Omental fat pad (tissue), 3 donors: ENCODE measurements at regions not wholly inside any gene's neighbourhood (a gene's known extent, or its start where the extent isn't known, plus 50 kb on each side); places are given as distances from the start of the nearest gene placed in this dataset.

ENCODE experiments used
- ATAC-seq: fragments of 150-250 bp; one replicate; pipeline ENCODE4 v1.9.1; 2016; ENCODE audit warnings: mild to moderate bottlenecking, moderate library complexity; ENCODE audit not compliant: low FRiP score
- DNase-seq: peaks from one replicate; pipeline ENCODE4 v3.0.0-alpha.2; 2019; ENCODE audit warnings: low spot score
- TF ChIP-seq, protein P1 (sequence below), 3 donors: fragments of 450-650 bp; IDR thresholded peaks; one replicate each; pipeline ENCODE4 v1.5.1; 2016 to 2017; ENCODE audit warnings: antibody characterized with exemption in 3 of 3, mild to moderate bottlenecking in 3 of 3, moderate library complexity in 2 of 3

DNA sequence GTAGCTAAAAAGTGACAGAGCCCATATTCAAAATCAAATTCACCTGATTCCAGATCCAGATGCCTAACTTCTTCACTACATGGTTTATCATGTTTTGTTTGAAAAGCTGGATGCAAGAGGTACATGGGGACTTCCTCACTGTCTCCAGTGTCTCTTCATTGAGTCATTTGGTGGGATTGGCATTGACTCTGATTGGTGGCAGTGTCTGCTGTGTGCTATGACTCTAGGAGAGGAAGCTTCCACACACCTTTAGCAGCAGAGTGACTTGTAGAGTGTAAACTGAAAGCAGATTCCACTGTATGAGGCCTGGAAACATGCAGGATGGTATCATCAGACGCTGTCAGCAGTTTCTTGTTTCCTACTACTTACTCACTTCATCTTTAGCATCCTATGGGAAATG is 250.9 kb upstream of the SEMA6A start:
- ATAC-seq (no peak), DNase-seq (no peak)
- TF ChIP-seq, protein P1, sequence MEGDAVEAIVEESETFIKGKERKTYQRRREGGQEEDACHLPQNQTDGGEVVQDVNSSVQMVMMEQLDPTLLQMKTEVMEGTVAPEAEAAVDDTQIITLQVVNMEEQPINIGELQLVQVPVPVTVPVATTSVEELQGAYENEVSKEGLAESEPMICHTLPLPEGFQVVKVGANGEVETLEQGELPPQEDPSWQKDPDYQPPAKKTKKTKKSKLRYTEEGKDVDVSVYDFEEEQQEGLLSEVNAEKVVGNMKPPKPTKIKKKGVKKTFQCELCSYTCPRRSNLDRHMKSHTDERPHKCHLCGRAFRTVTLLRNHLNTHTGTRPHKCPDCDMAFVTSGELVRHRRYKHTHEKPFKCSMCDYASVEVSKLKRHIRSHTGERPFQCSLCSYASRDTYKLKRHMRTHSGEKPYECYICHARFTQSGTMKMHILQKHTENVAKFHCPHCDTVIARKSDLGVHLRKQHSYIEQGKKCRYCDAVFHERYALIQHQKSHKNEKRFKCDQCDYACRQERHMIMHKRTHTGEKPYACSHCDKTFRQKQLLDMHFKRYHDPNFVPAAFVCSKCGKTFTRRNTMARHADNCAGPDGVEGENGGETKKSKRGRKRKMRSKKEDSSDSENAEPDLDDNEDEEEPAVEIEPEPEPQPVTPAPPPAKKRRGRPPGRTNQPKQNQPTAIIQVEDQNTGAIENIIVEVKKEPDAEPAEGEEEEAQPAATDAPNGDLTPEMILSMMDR (IDR thresholded peaks at IDR 0.05): no peak

DNA sequence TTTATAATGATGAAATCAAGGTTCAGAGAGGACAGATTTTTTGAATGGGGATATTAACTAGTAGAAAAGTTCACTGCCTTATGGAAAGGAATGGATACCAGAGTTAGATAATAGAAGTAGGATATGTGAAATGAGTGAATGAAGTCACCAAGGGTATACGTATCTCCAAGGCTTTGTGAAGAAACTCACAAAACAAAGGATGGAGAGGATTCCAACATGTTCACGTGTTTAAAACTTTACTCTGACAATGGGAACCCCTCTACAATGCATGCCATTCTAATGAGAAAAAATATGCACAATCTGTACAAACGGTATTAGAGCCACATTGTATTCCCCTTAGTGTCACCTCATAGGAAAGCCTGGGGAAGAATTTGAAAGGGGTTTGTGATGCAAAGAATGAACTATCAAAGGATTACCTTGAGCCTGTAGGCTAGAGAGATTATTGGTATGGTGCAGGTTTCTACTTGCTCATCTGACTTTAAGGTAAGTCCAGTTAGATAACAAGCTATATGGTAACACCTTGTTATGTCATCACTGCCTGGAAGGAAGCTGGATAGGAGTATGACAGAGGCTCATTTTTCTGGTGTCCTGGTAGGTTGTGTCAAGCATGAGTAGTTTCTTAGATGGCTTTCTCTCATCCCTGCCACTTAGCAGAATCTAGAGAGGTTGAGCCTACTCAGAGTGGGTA is 250.3 kb upstream of the SEMA6A start:
- TF ChIP-seq, protein P1 (IDR thresholded peaks at IDR 0.05): no peak
- ATAC-seq (no peak), DNase-seq (no peak)

DNA sequence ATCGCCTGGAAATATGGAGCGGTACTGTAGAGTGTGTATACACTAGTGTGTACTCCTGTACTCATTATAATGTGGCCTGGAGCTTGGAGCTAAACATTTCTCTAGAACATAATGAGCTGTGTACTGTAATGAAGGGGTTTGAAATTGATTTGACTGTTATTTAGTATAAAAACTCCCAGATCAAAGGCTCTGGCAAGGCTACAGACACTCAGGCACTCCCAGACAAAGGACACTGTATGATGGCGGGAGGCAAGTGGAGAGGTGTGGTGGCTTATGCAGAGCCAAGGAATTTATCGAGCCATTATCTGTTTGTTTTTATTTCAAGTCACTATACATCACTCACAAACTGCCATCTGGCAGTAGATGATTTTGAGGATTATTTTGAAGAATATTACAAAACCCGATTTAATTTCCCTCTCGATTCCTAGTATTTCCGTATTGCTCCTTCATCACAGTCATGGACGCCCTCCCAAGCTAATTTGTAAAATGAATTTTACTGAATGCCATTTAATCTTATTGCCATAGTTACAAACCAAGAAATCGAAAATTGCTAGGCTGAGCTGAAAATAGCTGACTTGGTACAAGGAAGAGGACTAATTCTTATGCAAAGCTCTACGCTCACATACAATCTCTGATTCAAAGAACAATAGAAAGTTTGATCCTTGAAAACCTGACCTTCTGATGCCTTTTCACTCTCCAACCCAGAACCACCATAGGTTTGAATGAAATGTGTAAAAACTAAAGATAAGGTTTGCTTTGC is 240.2 kb upstream of the SEMA6A start:
- ATAC-seq (no peak), DNase-seq (no peak)
- TF ChIP-seq, protein P1 (IDR thresholded peaks at IDR 0.05): no peak

DNA sequence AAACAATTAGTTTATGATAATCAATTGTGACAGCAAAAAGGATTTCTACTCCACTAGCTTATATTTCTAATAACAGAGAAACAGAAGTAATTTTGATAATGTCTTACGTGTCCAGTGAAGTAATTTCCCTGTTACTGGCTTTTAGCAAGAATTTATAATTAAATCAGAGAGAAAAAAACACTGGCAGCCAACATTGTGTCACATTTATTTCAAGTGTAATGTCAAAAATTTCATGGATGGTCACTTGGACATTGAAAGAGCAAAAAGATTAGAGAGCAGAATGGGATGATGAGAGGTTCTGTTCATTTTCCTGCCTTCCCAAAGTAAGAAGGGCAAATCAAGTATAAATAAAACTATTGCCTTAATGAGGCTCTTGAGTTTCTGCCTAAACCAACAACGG is 239.3 kb upstream of the SEMA6A start:
- TF ChIP-seq, protein P1 (IDR thresholded peaks at IDR 0.05): no peak
- DNase-seq (no peak), ATAC-seq (no peak)

DNA sequence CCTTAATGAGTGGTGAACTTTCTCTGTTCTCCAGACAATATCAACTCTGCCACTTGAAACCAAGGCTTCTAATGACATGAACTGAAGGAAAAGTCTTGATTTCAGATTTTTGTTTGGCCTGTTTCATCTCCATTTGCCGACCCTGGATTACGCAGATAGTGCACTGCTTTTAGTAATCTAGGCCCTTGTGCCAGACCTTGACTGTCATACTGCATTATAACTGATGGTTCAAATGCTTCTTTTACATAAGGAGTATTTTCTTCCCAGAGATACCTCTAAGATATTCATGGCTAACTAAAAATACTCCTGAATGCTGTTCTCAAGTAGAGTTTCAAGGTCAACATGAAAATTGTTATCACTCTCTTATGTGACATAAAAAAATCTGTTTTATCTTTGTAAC is 238.7 kb upstream of the SEMA6A start:
- no peak for DNase-seq
- no peak for ATAC-seq
- TF ChIP-seq, protein P1 (IDR thresholded peaks at IDR 0.05): no peak

DNA sequence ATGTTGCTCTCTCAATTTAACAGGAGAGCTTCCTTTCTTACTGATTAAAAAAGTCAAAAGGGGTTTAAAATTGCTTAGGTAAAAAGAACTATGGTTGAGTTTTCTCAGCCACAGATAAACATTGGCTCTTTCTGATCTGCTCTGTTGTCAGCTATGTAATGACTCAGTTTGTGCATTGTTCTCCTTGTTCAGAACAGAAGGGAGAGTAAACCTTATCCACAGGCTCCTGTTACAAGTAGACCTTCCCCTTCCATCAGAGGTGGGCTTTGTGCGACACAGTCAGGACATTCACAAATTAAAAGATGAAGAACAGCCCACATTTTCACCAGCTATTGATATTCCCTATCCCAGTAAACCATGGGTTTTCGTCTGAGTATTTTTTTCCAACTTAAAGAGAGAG is 236.3 kb upstream of the SEMA6A start:
- no peak for ATAC-seq
- TF ChIP-seq, protein P1 (IDR thresholded peaks at IDR 0.05): no peak
- no peak for DNase-seq

DNA sequence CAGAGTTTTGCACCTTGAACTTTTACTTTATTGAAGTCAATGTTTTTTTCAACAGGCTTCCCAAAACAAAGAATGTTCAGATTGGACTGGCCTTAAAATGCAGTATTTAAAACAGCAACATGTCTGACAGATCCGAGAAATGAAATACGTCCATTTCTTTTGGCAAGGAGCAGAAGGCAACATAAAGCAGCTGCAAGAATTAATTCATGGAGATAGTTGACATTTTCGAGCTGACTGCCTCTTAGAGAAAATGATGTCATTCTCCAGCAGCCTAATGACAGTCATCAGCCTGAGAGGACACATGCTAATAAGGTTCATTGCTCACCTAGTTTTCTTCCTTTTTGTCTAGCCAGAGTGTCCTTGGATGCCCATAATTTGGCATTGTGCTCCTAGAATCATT is 232.2 kb upstream of the SEMA6A start:
- TF ChIP-seq, protein P1 (IDR thresholded peaks at IDR 0.05): no peak
- no peak for DNase-seq
- no peak for ATAC-seq
